ENCODE measurements at regions not wholly inside any gene's neighbourhood (a gene's known extent, or its start where the extent isn't known, plus 50 kb on each side); places are given as distances from the start of the nearest gene placed in this dataset.

GRCh38 chr1:200354243-200354642 is 55.6 kb downstream of the ZNF281 start:
- DNase-seq: no peak

GRCh38 chr1:200353232-200353631 is 56.6 kb downstream of the ZNF281 start:
- no peak for DNase-seq

- peak; percentile 22 for DNase-seq
Observed at GRCh38 chr1:200351826-200352549, 57.8 kb downstream of the ZNF281 start.

- no peak for DNase-seq
Observed at GRCh38 chr1:200351425-200351824, 58.4 kb downstream of the ZNF281 start.

GRCh38 chr1:200346700-200347099 is 63.1 kb downstream of the ZNF281 start:
- no peak for DNase-seq

GRCh38 chr1:200345520-200345919 is 64.3 kb downstream of the ZNF281 start:
- DNase-seq: no peak

- no peak for DNase-seq
Observed at GRCh38 chr1:200343874-200344273, 66.0 kb downstream of the ZNF281 start.

- DNase-seq: no peak
Observed at GRCh38 chr1:200342511-200343311, 67.1 kb downstream of the ZNF281 start.

- no peak for DNase-seq
Observed at GRCh38 chr1:200338451-200338850, 71.4 kb downstream of the ZNF281 start.

- DNase-seq: no peak
Observed at GRCh38 chr1:200337831-200338230, 72.0 kb downstream of the ZNF281 start.

- no peak for DNase-seq
Observed at GRCh38 chr1:200337410-200337809, 72.4 kb downstream of the ZNF281 start.

GRCh38 chr1:200336901-200337391 is 72.9 kb downstream of the ZNF281 start:
- no peak for DNase-seq

- no peak for DNase-seq
Observed at GRCh38 chr1:200336101-200336845, 73.6 kb downstream of the ZNF281 start.

GRCh38 chr1:200334661-200335256 is 75.1 kb downstream of the ZNF281 start:
- DNase-seq: no peak

- no peak for DNase-seq
Observed at GRCh38 chr1:200333329-200333728, 76.5 kb downstream of the ZNF281 start.

GRCh38 chr1:200332716-200333115 is 77.1 kb downstream of the ZNF281 start:
- no peak for DNase-seq

GRCh38 chr1:200330741-200331428 is 79.0 kb downstream of the ZNF281 start:
- DNase-seq: no peak

GRCh38 chr1:200329208-200329882 is 80.5 kb downstream of the ZNF281 start:
- DNase-seq: no peak

GRCh38 chr1:200328379-200328778 is 81.5 kb downstream of the ZNF281 start:
- no peak for DNase-seq

- no peak for DNase-seq
Observed at GRCh38 chr1:200323856-200324400, 85.9 kb downstream of the ZNF281 start.
